HepG2 (cell line): ENCODE measurements at regions not wholly inside any gene's neighbourhood (a gene's known extent, or its start where the extent isn't known, plus 50 kb on each side); places are given as distances from the start of the nearest gene placed in this dataset.

ENCODE experiments used
- ATAC-seq: fragments of 200-7000 bp; cut with Tn5 transposase; 3 replicates; pipeline ENCODE4 v1.9.1; 2020; ENCODE audit warnings: mild to moderate bottlenecking, moderate library complexity
- BruUV-seq: library from RNA; stranded (reverse); fragments of 400-500 nt; replicated peaks from 2 replicates; lab custom pipeline; 2021; lab: Mats Ljungman, UMichigan
- CTCF ChIA-PET: fragments of 300-600 bp; formaldehyde crosslinking; extraction: SDS; loops from one replicate; lab custom pipeline; 2021; ENCODE audit warnings: low total read pairs, inconsistent platforms, low intra/inter-chr PET ratio; lab: Yijun Ruan, JAX
- POLR2A ChIA-PET: fragments of 350-600 bp; sonication (Branson Sonifier 250); formaldehyde crosslinking; loops from one replicate; lab custom pipeline; 2020; ENCODE audit warnings: antibody characterized with exemption, inconsistent platforms; lab: Yijun Ruan, JAX
- DNase-seq: peaks from one replicate; pipeline ENCODE4 v3.0.0-alpha.2; 2015; ENCODE audit warnings: low spot score
- FAIRE-seq: peaks from 3 replicates; lab custom pipeline; 2011; peaks lifted over from hg19 to GRCh38; lab: Jason Lieb, UNC
- H2AFZ ChIP-seq: one replicate; pipeline ENCODE4 v1.6.1; 2011; ENCODE audit warnings: low read length, inconsistent platforms
- H3K27ac ChIP-seq: fragments of 300-600 bp; 3 replicates; pipeline ENCODE4 v1.8.0; 2011; ENCODE audit warnings: mixed run types, mild to moderate bottlenecking, mixed read lengths, low read length, inconsistent platforms; ENCODE audit not compliant: insufficient read depth; ENCODE audit errors: extremely low read length
- H3K27me3 ChIP-seq, 2 experiments: fragments of 200-600 bp in 1 of 2; 2 replicates in 1 of 2; 3 replicates in 1 of 2; pipeline versions ENCODE4 v1.6.0 to v1.8.0; 2011; ENCODE audit warnings: low read length in 2 of 2, mild to moderate bottlenecking in 2 of 2, moderate library complexity in 2 of 2, inconsistent platforms in 1 of 2; ENCODE audit not compliant: insufficient read depth in 2 of 2, control insufficient read depth in 1 of 2
- H3K36me3 ChIP-seq, 2 experiments: fragments of 200-600 bp in 1 of 2; replicated peaks in 1 of 2; 2 replicates in 1 of 2; 3 replicates in 1 of 2; pipeline versions ENCODE4 v1.5.1 to v1.8.0; 2011; ENCODE audit warnings: low read length in 2 of 2, inconsistent platforms in 1 of 2; ENCODE audit not compliant: insufficient read depth in 2 of 2, control insufficient read depth in 1 of 2
- H3K4me1 ChIP-seq: 2 replicates; pipeline ENCODE4 v1.5.1; 2012; ENCODE audit warnings: low read length, inconsistent platforms; ENCODE audit not compliant: insufficient read depth
- H3K4me2 ChIP-seq: 2 replicates; pipeline ENCODE4 v1.6.0; 2011; ENCODE audit warnings: low read depth, low read length, inconsistent platforms
- H3K4me3 ChIP-seq, 3 experiments: fragments of 200-600 bp in 1 of 3; sonication (generic), shearing (Covaris generic) in 1 of 3; replicated peaks in 1 of 3; 2 replicates each; pipeline ENCODE4 v1.5.1; 2011 to 2016; ENCODE audit warnings: low read length in 3 of 3, inconsistent platforms in 2 of 3, low read depth in 2 of 3, mild to moderate bottlenecking in 2 of 3, control low read depth in 1 of 3, mixed read lengths in 1 of 3; ENCODE audit not compliant: insufficient read depth in 1 of 3
- H3K79me2 ChIP-seq: one replicate; pipeline ENCODE4 v1.6.1; 2011; ENCODE audit warnings: low read length, inconsistent platforms; ENCODE audit not compliant: insufficient read depth
- H3K9ac ChIP-seq: 2 replicates; pipeline ENCODE4 v1.6.0; 2011; ENCODE audit warnings: mild to moderate bottlenecking, low read depth, low read length, inconsistent platforms; ENCODE audit not compliant: insufficient read depth
- H3K9me3 ChIP-seq: 2 replicates; pipeline ENCODE4 v1.5.1; 2012; ENCODE audit warnings: mild to moderate bottlenecking, low read length
- H4K20me1 ChIP-seq: 2 replicates; pipeline ENCODE4 v1.6.0; 2011; ENCODE audit warnings: inconsistent platforms, mild to moderate bottlenecking, low read length, moderate library complexity; ENCODE audit not compliant: insufficient read depth
- ARNTL ChIP-seq: sonication (generic); formaldehyde crosslinking; IDR thresholded peaks from 2 replicates; pipeline ENCODE4 v1.4.0; 2020; ENCODE audit warnings: mild to moderate bottlenecking, missing genetic modification reagents
- CEBPB ChIP-seq: IDR thresholded peaks from 2 replicates; pipeline ENCODE4 v1.6.1; 2011; ENCODE audit warnings: low read depth, low read length, improper control_type of control experiment, borderline replicate concordance
- CENPT ChIP-seq: sonication (generic); formaldehyde crosslinking; IDR thresholded peaks from 2 replicates; pipeline ENCODE4 v1.8.0; 2022; ENCODE audit warnings: low read depth, mild to moderate bottlenecking, moderate library complexity, missing genetic modification reagents
- LCORL ChIP-seq, 2 experiments: fragments of 450-650 bp in 1 of 2; sonication (generic) in 1 of 2; formaldehyde crosslinking in 1 of 2; IDR thresholded peaks; 2 replicates each; pipeline versions ENCODE4 v1.5.0 to v1.6.1; 2017 to 2020; ENCODE audit warnings: antibody characterized with exemption in 1 of 2, missing genetic modification reagents in 1 of 2
- NR1H2 ChIP-seq: sonication (generic); formaldehyde crosslinking; IDR thresholded peaks from 2 replicates; pipeline ENCODE4 v1.8.1; 2022; ENCODE audit warnings: low read depth, missing genetic modification reagents, borderline replicate concordance
- PTBP1 ChIP-seq: fragments of 200-400 bp; formaldehyde crosslinking; IDR thresholded peaks from 2 replicates; pipeline ENCODE4 v1.6.1; 2018; ENCODE audit warnings: low read length, low read depth; ENCODE audit not compliant: poor library complexity, severe bottlenecking
- SP2 ChIP-seq: sonication (generic); formaldehyde crosslinking; IDR thresholded peaks from 2 replicates; pipeline ENCODE4 v1.5.1; 2020; ENCODE audit warnings: mild to moderate bottlenecking, missing genetic modification reagents
- SP4 ChIP-seq: sonication (generic); formaldehyde crosslinking; IDR thresholded peaks from 2 replicates; pipeline ENCODE4 v1.8.1; 2023; ENCODE audit warnings: mild to moderate bottlenecking, missing genetic modification reagents
- ZBTB1 ChIP-seq: sonication (generic); formaldehyde crosslinking; IDR thresholded peaks from 2 replicates; pipeline ENCODE4 v1.4.0; 2020; ENCODE audit warnings: missing genetic modification reagents, borderline replicate concordance
- ZNF326 ChIP-seq: sonication (generic); formaldehyde crosslinking; IDR thresholded peaks from 2 replicates; pipeline ENCODE4 v1.4.0; 2020; ENCODE audit warnings: missing genetic modification reagents, borderline replicate concordance
- ZNF350 ChIP-seq: sonication (generic); formaldehyde crosslinking; IDR thresholded peaks from 2 replicates; pipeline ENCODE4 v1.4.0; 2020; ENCODE audit warnings: mild to moderate bottlenecking, low read depth, missing genetic modification reagents, borderline replicate concordance
- ZNF570 ChIP-seq: sonication (generic); formaldehyde crosslinking; IDR thresholded peaks from 2 replicates; pipeline ENCODE4 v1.4.0; 2020; ENCODE audit warnings: mild to moderate bottlenecking, missing genetic modification reagents, borderline replicate concordance
- ZNF775 ChIP-seq: sonication (generic); formaldehyde crosslinking; IDR thresholded peaks from 2 replicates; pipeline ENCODE4 v1.4.0; 2020; ENCODE audit warnings: missing genetic modification reagents, mild to moderate bottlenecking, moderate library complexity, borderline replicate concordance
- WGBS: methylation state at CpG from one replicate; pipeline ENCODE4 v1.1.6; 2017; ENCODE audit warnings: low lambda C conversion rate; 5-methylcytosine and 5-hydroxymethylcytosine counted together
- in situ Hi-C: cut with HindIII; loops from 2 replicates; pipeline ENCODE4 v1.10.0; 2017; ENCODE audit warnings: low pct_unique_long_range_greater_than_20kb; ENCODE audit not compliant: extremely low pct_ligation_motif_present
- intact Hi-C: fragments of 100-400 bp; cut with micrococcal nuclease; formaldehyde crosslinking; loops from one replicate; pipeline ENCODE4 v1.10.0; 2022; ENCODE audit not compliant: unreplicated experiment
- TF ChIP-seq, protein P1 (sequence below): sonication (generic); formaldehyde crosslinking; IDR thresholded peaks from 2 replicates; pipeline ENCODE4 v1.5.0; 2020; ENCODE audit warnings: mild to moderate bottlenecking, low read depth, missing genetic modification reagents, borderline replicate concordance
- TF ChIP-seq, protein P2 (sequence below): IDR thresholded peaks from 2 replicates; pipeline ENCODE4 v1.6.1; 2016; ENCODE audit warnings: mild to moderate bottlenecking
- TF ChIP-seq, protein P3 (sequence below): sonication (generic); formaldehyde crosslinking; IDR thresholded peaks from 2 replicates; pipeline ENCODE4 v1.5.0; 2020; ENCODE audit warnings: mild to moderate bottlenecking, missing genetic modification reagents, borderline replicate concordance

DNA sequence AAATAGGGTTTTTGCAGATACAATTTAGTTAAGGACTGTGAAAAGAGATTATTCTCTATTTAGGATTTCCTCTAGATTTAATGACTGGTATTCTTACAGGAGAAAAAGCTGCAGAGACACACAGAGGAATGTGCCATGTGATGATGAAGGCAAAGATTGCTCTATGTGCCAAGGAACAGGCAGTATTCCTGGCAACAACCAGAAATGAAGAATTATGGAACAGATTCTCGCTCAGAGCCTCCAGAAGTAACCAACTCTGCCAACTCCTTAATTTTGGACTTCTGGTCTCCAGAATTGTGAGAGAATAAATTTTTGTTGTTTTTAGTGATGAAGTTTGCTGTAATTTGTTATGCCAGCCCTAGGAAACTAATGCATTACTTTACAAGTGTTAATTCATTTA is 307.6 kb upstream of the SEMA3A start:
- no peak for ATAC-seq
- no peak overlapping the region for H3K4me2 ChIP-seq
- WGBS = 0% methylated on average over 1 of the region's 1 CpG
- TF ChIP-seq, protein P1, sequence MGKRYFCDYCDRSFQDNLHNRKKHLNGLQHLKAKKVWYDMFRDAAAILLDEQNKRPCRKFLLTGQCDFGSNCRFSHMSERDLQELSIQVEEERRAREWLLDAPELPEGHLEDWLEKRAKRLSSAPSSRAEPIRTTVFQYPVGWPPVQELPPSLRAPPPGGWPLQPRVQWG (CRISPR knock-in tag) = no peak
- TF ChIP-seq ZNF326 (no peak), ZNF775 (CRISPR knock-in tag) (no peak), PTBP1 (no peak), ARNTL (CRISPR knock-in tag) (no peak), ZBTB1 (no peak), CENPT (CRISPR knock-in tag) (no peak), LCORL (IDR thresholded peaks at IDR 0.05) (no peak), LCORL (CRISPR knock-in tag; IDR thresholded peaks at IDR 0.05) (no peak), CEBPB (no peak), ZNF350 (no peak), ZNF570 (CRISPR knock-in tag) (no peak), SP2 (CRISPR knock-in tag) (no peak), NR1H2 (CRISPR knock-in tag) (no peak), SP4 (CRISPR knock-in tag) (no peak)
- TF ChIP-seq, protein P2, sequence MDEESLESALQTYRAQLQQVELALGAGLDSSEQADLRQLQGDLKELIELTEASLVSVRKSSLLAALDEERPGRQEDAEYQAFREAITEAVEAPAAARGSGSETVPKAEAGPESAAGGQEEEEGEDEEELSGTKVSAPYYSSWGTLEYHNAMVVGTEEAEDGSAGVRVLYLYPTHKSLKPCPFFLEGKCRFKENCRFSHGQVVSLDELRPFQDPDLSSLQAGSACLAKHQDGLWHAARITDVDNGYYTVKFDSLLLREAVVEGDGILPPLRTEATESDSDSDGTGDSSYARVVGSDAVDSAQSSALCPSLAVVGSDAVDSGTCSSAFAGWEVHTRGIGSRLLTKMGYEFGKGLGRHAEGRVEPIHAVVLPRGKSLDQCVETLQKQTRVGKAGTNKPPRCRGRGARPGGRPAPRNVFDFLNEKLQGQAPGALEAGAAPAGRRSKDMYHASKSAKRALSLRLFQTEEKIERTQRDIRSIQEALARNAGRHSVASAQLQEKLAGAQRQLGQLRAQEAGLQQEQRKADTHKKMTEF (CRISPR knock-in tag) = no peak
- TF ChIP-seq, protein P3, sequence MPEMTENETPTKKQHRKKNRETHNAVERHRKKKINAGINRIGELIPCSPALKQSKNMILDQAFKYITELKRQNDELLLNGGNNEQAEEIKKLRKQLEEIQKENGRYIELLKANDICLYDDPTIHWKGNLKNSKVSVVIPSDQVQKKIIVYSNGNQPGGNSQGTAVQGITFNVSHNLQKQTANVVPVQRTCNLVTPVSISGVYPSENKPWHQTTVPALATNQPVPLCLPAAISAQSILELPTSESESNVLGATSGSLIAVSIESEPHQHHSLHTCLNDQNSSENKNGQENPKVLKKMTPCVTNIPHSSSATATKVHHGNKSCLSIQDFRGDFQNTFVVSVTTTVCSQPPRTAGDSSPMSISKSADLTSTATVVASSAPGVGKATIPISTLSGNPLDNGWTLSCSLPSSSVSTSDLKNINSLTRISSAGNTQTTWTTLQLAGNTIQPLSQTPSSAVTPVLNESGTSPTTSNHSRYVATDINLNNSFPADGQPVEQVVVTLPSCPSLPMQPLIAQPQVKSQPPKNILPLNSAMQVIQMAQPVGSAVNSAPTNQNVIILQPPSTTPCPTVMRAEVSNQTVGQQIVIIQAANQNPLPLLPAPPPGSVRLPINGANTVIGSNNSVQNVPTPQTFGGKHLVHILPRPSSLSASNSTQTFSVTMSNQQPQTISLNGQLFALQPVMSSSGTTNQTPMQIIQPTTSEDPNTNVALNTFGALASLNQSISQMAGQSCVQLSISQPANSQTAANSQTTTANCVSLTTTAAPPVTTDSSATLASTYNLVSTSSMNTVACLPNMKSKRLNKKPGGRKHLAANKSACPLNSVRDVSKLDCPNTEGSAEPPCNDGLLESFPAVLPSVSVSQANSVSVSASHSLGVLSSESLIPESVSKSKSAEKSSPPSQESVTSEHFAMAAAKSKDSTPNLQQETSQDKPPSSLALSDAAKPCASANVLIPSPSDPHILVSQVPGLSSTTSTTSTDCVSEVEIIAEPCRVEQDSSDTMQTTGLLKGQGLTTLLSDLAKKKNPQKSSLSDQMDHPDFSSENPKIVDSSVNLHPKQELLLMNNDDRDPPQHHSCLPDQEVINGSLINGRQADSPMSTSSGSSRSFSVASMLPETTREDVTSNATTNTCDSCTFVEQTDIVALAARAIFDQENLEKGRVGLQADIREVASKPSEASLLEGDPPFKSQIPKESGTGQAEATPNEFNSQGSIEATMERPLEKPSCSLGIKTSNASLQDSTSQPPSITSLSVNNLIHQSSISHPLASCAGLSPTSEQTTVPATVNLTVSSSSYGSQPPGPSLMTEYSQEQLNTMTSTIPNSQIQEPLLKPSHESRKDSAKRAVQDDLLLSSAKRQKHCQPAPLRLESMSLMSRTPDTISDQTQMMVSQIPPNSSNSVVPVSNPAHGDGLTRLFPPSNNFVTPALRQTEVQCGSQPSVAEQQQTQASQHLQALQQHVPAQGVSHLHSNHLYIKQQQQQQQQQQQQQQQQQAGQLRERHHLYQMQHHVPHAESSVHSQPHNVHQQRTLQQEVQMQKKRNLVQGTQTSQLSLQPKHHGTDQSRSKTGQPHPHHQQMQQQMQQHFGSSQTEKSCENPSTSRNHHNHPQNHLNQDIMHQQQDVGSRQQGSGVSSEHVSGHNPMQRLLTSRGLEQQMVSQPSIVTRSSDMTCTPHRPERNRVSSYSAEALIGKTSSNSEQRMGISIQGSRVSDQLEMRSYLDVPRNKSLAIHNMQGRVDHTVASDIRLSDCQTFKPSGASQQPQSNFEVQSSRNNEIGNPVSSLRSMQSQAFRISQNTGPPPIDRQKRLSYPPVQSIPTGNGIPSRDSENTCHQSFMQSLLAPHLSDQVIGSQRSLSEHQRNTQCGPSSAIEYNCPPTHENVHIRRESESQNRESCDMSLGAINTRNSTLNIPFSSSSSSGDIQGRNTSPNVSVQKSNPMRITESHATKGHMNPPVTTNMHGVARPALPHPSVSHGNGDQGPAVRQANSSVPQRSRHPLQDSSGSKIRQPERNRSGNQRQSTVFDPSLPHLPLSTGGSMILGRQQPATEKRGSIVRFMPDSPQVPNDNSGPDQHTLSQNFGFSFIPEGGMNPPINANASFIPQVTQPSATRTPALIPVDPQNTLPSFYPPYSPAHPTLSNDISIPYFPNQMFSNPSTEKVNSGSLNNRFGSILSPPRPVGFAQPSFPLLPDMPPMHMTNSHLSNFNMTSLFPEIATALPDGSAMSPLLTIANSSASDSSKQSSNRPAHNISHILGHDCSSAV (CRISPR knock-in tag) = no peak

More for the DNA sequence above, 307.6 kb upstream of the SEMA3A start:
- FAIRE-seq = no peak
- Histone ChIP-seq H3K4me3 (no peak overlapping the region), H3K4me1 (no peaks in the 10 kb centered on the region), H3K9me3 (no peaks in the 10 kb centered on the region), H3K27me3 (no peaks in the 10 kb centered on the region), H3K27ac (no peak overlapping the region), H2AFZ (no peak overlapping the region), H3K9ac (no peak overlapping the region), H3K79me2 (no peaks in the 10 kb centered on the region), H4K20me1 (no peaks in the 10 kb centered on the region), H3K36me3 (no peaks in the 10 kb centered on the region)
- ChIA-PET POLR2A (no interaction called here), CTCF (no interaction called here)
- in situ Hi-C loops = no loop called here
- no TSS peak for BruUV-seq
- intact Hi-C loops = no loop called here
- DNase-seq = no peak
